Umbilical cord (tissue), 1 donor: ENCODE measurements at regions not wholly inside any gene's neighbourhood (a gene's known extent, or its start where the extent isn't known, plus 50 kb on each side); places are given as distances from the start of the nearest gene placed in this dataset.
"Not testable (repeated sequence)": the region's sequence is repeated elsewhere in the genome, so short reads cannot be mapped to it uniquely, and the experiment has no call there.

Experiments
- DNase-seq: peaks from one replicate; pipeline ENCODE4 v3.0.0-alpha.2; 2015; ENCODE audit warnings: low spot score

DNA sequence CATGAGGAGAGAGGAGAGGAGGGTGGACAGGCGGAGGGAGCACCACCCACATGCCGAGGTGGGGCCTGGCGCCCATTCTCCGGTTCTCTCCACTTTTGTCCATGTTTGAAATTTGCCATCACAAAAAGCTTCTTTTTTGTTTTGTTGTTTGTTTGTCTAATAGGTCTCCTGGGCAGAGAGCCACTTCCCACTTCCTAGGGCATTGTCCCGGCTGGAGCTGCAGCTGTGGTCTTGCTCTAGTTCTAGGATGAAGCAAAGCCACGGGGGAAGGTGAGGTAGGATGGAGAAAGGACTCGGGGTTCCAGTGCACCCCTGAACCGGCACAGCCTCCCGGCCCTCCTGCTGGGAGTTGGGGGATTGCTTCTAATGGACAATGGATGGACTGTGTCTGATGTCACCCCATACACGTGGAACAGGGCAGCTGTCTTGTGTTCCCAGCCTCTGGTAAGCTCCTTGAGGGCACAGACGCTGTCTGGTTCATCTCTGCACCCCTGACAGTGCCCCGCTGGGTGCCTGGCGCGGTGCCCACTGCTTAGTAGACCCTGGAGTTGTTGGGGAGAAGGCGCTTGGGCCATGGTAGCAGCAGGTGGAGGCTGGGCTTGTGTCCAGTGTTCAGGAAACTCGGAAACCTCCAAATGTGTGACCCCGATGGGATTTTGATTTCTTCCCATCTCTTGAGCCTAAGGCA, 278.4 kb downstream of the NDUFA10 start:
- no peak for DNase-seq

DNA sequence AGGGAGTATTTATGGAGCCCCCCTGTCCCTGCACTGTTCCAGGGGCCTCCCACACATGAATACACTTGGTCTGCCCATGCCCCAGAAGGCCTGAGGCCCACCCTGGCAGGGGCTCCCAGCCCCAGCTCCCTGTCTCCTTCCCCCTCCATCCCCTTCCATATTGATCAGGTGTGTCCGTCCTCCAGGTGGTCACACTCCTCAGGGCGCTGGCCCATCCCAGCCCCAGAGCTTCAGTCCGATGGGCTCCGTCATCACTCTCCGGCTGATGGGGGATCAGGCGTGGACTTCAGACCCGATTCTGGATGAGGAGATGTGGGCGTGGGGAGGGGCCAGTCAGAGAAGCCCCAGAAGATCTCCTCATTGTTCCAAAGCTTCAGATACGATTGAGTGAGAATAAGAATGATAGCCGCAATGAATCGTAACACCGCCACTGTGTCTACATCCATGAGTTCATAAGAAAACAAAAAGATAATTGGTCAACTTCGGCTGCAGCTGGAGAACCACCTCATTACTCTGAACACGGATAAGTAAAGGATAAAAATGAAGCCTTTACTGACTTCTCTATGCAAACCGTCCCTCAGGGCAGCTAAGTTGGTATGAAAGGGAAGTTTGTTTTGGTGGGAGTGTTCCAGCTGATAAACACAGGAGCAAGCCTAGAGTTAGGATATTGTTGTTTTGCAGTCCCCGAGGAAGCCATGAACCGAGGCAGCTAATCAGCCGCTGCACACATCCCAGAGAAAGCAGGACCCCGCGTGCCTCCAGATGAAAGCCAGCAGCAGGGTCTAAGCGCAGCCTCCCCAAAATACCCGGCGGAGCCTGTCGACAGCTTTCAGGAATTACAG, 279.5 kb downstream of the NDUFA10 start:
- no peak for DNase-seq

DNA sequence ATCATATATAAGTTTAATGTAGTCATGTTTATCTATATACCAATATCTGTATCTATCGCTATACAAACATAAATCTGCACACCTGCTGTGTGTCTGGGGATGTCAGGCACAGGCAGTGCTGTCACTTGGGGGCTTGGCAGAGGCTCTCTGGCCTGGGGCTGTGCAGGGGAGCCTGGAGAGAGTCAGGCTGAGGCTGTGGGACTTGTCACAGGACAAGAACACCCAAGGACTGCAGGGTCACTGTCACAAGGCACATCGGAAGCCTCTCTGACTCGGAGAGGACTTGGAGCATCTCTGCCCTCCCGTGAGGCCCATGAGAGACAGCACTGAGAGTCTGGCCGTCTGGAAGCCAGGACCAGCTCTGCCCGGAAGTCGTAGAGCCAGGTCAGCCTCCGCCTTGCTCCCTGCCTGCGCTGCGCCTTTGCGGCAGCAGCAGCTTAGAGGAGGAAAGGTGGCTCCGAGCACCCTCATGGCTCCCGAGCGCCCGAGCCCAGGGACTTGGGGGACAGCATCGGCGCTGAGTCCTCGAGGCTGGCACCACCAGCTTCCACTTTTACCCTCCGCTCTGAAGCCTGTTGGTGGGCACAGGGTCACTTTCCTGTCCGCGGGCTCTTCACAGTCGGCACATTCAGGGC, 280.3 kb downstream of the NDUFA10 start:
- DNase-seq, result no peak

DNA sequence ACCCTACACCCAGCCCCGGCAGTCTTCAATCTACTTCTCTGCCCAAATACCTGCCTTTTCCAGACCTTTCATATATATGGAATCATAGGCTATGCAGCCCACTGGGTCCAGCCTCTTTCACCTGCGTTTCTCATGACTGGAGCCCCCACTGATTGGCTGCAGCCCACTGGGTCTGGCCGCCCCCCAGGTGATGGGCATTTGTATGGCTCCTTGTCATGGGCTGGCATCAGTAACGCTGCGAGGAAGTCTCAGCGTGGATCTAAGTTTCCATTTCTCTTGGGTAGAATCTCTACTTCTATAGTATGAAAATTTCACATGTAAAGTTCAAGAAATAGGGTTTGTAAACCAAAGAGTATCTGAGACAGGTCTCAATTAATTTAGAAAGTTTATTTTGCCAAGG, 281.9 kb downstream of the NDUFA10 start:
- DNase-seq, result no peak

DNA sequence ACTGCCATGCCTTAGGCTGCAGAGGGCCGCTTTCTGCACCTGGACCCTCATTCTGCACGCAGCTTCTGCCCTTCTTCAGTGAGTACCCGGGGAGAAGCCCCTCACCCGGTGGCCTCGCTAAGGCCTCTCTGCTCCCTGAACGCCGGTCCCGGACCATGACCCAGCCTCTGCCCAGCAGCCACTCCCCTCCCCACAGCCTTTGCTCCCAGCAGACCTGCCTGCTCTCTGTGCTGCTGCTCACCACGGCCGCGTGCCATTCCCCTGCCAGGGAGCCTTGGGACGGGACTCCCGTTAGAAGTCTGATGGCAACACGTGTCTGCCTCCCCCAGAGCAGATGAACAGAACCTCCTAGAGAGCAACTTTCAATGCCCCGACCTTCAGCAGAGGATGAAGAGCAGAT, 282.8 kb downstream of the NDUFA10 start:
- DNase-seq, result no peak

GRCh38 chr2:239739206-239739605, 285.9 kb downstream of the NDUFA10 start:
- no peak for DNase-seq

GRCh38 chr2:239738159-239738558, 287.0 kb downstream of the NDUFA10 start:
- no peak for DNase-seq

DNA sequence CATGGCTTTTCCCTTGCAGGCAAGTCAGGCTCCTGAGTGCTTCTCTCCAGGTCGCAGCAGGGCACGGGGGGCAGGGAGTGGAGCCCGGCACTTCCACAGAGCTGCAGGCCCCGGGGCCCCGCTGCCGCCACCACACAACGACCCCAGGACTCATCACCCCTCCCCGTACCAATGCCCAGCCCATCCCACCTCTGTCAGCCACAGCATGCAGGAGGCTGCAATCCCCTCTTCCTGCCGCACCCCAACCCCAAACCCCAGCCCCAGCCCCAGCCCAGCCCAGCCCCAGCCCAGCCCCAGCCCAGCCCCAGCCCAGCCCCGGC, 288.0 kb downstream of the NDUFA10 start:
- no peak for DNase-seq

DNA sequence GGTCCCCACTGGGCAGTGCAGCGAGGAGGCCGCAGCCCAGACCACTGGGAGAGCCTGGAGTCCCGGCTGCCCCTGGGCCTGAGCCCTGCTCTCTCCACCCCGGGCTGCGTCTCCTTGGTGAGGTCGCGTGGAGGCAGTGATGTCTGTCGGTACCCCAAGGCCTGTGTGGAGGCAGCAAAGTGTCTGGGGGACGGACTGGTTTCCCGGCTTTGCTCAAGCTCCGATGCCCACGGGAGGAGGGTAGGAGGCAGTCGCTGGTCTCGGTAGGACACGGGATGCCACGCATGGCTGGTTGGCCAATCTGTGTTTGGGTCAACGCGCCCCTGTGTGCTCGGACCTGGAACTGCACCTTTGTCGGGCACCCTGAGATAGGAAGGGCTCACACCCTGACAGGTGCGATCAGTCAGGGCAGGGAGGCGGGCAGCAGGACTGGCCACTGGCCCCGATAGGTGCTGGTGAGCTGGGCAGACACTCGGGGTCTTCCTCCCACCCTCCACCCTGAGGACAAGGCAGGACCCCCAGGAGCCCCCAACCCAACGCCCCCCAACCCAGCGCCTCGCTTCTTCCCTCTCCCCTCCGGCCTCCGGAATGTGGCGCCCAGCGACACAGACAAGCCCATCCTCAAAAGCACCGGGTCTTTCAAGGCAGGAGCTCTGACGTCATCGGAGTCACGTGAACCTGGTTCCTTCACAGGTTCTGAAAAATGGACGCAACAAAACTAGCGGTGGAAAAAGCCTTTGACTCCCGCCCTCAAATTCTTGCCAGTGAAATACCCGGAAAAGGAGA, 288.6 kb downstream of the NDUFA10 start:
- no peak for DNase-seq

DNA sequence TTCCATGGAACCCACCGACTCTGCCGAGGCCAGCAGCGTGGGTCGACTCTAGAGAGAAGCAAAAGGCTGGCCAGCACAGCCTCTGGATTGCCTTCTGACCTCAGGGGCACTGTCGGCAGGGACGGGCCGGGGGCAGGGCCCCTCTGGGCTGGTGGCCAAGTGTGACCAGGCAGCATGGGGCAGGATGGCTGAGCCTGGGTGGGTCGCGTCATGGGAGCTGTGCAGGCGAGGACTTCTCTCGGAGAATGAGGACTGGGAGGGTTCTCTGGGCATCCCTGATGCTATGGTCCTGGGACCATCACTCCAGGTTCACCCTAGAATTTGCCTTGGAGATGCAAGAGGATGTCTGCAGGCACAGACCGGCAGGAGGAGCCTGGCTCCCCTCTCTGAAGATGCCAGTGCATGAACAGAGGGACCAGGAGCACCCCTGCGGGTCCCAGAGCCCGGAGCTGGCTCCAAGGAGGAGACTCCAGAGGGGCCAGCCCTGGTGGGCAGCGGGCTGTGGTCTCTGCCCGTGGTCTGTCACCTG, 289.2 kb downstream of the NDUFA10 start:
- no peak for DNase-seq

GRCh38 chr2:239735131-239735828, 289.9 kb downstream of the NDUFA10 start:
- DNase-seq, result no peak

- DNase-seq, result no peak
Measured at GRCh38 chr2:239734436-239735005, 290.6 kb downstream of the NDUFA10 start.

DNA sequence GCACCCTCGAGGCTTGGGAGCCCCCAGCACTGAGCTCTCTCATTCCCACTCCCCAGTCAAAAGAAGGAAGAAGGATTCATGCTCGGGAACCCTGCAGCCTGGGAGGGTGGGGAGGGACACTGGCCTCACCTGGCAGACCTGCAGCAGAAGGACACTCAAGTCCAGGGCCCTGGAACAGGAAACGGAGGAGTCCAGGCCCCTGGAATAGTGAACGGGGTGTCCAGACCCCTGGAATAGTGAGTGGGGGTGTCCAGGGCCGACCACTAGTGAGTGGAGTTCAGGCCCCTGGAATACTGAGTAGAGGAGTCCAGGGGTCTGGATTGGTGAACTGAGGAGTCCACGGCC, 292.5 kb downstream of the NDUFA10 start:
- no peak for DNase-seq

DNA sequence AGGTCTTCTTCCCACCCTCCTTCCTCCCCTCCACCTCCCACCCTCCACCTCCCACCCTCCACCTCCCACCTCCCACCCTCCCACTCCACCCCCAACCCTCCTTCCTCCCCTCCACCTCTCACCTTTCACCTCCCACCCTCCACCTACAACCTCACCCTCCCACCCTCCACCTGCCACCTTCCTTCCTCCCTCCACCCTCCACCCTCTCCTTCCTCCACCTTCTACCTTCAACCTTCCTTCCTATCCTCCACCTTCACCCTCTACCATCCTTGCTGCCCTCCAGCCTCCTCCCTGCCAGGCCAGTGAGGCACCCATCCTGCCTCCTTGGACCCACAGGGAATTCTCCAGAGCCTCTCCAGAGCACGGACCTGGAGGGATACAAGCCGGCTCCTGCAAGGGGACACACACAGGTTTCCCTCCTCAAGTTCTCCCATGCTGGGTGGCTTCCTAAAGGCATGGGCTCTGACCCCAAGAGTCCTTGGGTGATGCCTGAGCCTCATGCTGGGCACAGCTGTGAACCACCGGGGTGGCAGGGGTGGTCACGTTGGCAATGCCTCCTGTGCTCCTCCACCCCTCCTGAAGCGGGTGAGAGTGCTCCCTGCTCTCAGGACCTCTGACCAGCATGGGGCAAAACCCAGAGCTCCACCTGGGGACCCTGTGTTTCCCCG, 293.0 kb downstream of the NDUFA10 start:
- DNase-seq, result no peak

GRCh38 chr2:239731422-239731821, 293.7 kb downstream of the NDUFA10 start:
- no peak for DNase-seq

DNA sequence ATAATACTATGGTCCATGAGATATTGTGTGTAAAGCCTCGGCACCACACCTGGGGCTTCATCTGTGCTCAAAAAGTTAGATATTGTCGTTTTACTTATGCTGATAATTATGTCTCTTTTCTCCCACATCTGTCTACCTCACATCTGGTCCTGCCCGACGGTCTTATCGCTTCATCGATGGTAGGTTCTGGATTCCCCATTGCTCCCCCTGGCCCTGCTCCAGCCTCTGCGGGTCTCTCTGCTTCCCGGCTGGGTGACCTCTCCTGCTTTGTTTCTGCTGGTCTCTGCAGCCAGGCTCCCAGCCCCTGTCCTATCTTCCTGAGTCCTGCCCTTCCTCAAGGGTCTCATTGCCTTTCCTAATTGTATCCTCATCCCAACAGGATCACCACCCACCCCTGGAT, 294.2 kb downstream of the NDUFA10 start:
- DNase-seq, result no peak

DNA sequence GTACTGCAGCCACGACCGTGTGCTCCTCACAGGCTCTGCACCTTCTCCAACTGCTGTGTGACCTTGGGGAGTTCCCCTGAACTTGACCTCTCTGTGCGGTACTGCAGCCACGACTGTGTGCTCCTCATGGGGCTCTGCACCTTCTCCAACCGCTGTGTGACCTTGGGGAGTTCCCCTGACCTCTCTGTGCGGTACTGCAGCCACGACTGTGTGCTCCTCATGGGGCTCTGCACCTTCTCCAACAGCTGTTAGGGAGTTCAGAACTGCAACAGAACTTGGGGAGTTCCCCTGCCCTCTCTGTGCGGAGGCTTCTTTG, 294.6 kb downstream of the NDUFA10 start:
- not testable (repeated sequence) for DNase-seq

DNA sequence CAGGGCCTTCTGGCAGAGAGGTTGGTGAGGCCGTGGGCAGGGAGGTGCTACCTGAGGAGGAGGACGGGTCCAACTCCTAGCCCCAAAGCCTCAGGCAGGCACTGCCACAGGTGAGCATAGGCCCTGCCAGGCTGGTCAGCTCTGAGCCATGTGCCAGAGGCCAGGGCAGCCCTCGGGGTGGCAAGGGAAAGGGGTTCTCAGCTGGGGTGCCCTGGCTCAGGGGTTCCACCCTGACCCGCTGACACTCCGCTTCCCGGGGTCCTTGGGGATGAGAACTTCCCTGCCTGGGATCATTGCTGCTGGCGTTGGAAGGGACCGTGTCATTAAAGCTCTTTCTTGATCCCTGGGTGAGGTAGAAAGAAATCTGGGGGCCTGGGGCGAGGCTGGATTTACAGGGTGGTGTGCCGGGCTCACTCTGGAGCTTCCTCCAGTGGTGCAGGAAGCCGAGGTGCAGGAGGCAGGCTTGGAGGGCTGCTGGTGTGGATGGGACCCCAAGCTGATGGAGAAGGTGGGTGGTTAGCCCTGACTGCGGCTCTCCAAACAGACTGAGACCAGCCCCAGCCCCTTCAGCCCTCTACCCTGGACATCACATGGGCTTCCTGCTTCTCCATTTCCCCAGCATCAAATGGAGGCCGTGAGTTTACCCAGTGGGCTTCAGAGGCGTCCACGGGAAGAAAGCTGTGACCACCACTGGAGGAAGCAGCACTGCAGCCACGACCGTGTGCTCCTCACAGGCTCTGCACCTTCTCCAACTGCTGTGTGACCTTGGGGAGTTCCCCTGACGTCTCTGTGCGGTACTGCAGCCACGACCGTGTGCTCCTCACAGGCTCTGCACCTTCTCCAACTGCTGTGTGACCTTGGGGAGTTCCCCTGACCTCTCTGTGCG, 295.2 kb downstream of the NDUFA10 start:
- no peak for DNase-seq

DNA sequence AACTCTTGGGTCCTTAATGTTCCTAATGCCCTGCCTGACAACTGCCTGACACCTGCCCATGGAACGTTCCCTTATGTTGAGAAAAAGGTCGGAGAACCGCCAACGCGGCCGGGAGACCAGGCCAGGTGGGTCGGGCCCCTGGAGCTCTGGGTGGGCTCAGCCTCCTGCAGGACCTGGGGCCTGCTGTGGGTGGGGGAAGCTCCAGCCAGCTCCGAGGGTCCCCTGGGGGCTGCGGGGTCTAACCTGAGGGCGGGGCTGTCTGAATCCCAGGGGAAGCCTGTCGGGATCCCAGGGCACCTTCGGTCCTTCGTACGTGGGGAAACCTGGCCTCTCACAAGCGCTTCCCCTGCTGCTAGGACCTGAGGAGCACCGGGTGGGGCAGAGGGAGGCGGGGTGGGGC, 296.0 kb downstream of the NDUFA10 start:
- DNase-seq, result no peak

- DNase-seq, result no peak
Measured at GRCh38 chr2:239728751-239729150, 296.4 kb downstream of the NDUFA10 start.
